ENCODE measurements at regions not wholly inside any gene's neighbourhood (a gene's known extent, or its start where the extent isn't known, plus 50 kb on each side); places are given as distances from the start of the nearest gene placed in this dataset.

- peak; percentile 76 for DNase-seq (ENCODE audit: low read depth)
- no peak for TF ChIP-seq CTCF (IDR thresholded peaks at IDR 0.05; ENCODE audit: insufficient read depth, low read depth, low read length)
Measured at GRCh38 chr2:43158259-43158880, 68.0 kb downstream of the ZFP36L2 start.

GRCh38 chr2:43157506-43158246, 68.7 kb downstream of the ZFP36L2 start:
- TF ChIP-seq CTCF (IDR thresholded peaks at IDR 0.05; ENCODE audit: insufficient read depth, low read depth, low read length) = no peak
- no peak overlapping the region for H3K4me3 ChIP-seq (ENCODE audit: low read depth, low read length)
- no peak for DNase-seq (ENCODE audit: low read depth)

More at GRCh38 chr2:43158259-43158880, 68.0 kb downstream of the ZFP36L2 start:
- H3K4me3 ChIP-seq (ENCODE audit: low read depth, low read length) = no peak overlapping the region

- no peak overlapping the region for H3K4me3 ChIP-seq (ENCODE audit: low read depth, low read length)
- DNase-seq (ENCODE audit: low read depth) = no peak
- no peak for TF ChIP-seq CTCF (IDR thresholded peaks at IDR 0.05; ENCODE audit: insufficient read depth, low read depth, low read length)
Measured at GRCh38 chr2:43155851-43156411, 70.5 kb downstream of the ZFP36L2 start.

- no peak overlapping the region for H3K4me3 ChIP-seq (ENCODE audit: low read depth, low read length)
- TF ChIP-seq CTCF (IDR thresholded peaks at IDR 0.05; ENCODE audit: insufficient read depth, low read depth, low read length) = no peak
- no peak for DNase-seq (ENCODE audit: low read depth)
Measured at GRCh38 chr2:43154685-43155084, 71.7 kb downstream of the ZFP36L2 start.

GRCh38 chr2:43152741-43153647, 73.4 kb downstream of the ZFP36L2 start:
- no peak overlapping the region for H3K4me3 ChIP-seq (ENCODE audit: low read depth, low read length)
- TF ChIP-seq CTCF (IDR thresholded peaks at IDR 0.05; ENCODE audit: insufficient read depth, low read depth, low read length) = no peak
- DNase-seq (ENCODE audit: low read depth) = no peak

GRCh38 chr2:43152186-43152585, 74.2 kb downstream of the ZFP36L2 start:
- DNase-seq (ENCODE audit: low read depth) = no peak
- TF ChIP-seq CTCF (IDR thresholded peaks at IDR 0.05; ENCODE audit: insufficient read depth, low read depth, low read length) = no peak

More at GRCh38 chr2:43152186-43152585, 74.2 kb downstream of the ZFP36L2 start:
- no peak overlapping the region for H3K4me3 ChIP-seq (ENCODE audit: low read depth, low read length)

All from fibroblast of villous mesenchyme (primary cell).